SK-N-DZ (cell line): ENCODE measurements at regions not wholly inside any gene's neighbourhood (a gene's known extent, or its start where the extent isn't known, plus 50 kb on each side); places are given as distances from the start of the nearest gene placed in this dataset.
"Not testable (repeated sequence)": the region's sequence is repeated elsewhere in the genome, so short reads cannot be mapped to it uniquely, and the experiment has no call there.

Experiments used
- DNase-seq: peaks from one replicate; pipeline ENCODE4 v3.0.0-alpha.2; 2015; ENCODE audit warnings: low spot score

- no peak for DNase-seq
Measured at GRCh38 chr5:66413931-66414330, 182.3 kb upstream of the MAST4 start.

- DNase-seq, result no peak
Measured at GRCh38 chr5:66415208-66415607, 181.0 kb upstream of the MAST4 start.

GRCh38 chr5:66416698-66417097 lies 179.5 kb upstream of the MAST4 start:
- DNase-seq, result no peak

GRCh38 chr5:66417781-66418180 lies 178.4 kb upstream of the MAST4 start:
- peak; percentile 77 for DNase-seq

- DNase-seq, result no peak
Measured at GRCh38 chr5:66423484-66423883, 172.7 kb upstream of the MAST4 start.

- no peak for DNase-seq
Measured at GRCh38 chr5:66425842-66426241, 170.4 kb upstream of the MAST4 start.

- no peak for DNase-seq
Measured at GRCh38 chr5:66426259-66427138, 169.7 kb upstream of the MAST4 start.

GRCh38 chr5:66427139-66427442 lies 169.1 kb upstream of the MAST4 start:
- DNase-seq, result no peak

GRCh38 chr5:66436721-66437120 lies 159.5 kb upstream of the MAST4 start:
- DNase-seq, result peak; percentile 20

- DNase-seq, result no peak
Measured at GRCh38 chr5:66438087-66438486, 158.1 kb upstream of the MAST4 start.

- no peak for DNase-seq
Measured at GRCh38 chr5:66438696-66439095, 157.5 kb upstream of the MAST4 start.

- DNase-seq, result no peak
Measured at GRCh38 chr5:66440202-66440680, 156.0 kb upstream of the MAST4 start.

GRCh38 chr5:66441351-66441750 lies 154.8 kb upstream of the MAST4 start:
- DNase-seq, result no peak

- DNase-seq, result peak; percentile 10
Measured at GRCh38 chr5:66442951-66443445, 153.2 kb upstream of the MAST4 start.

GRCh38 chr5:66443462-66444130 lies 152.6 kb upstream of the MAST4 start:
- no peak for DNase-seq

- DNase-seq, result not testable (repeated sequence)
Measured at GRCh38 chr5:66448070-66448469, 148.1 kb upstream of the MAST4 start.

- DNase-seq, result no peak
Measured at GRCh38 chr5:66450237-66450636, 146.0 kb upstream of the MAST4 start.

GRCh38 chr5:66450988-66451387 lies 145.2 kb upstream of the MAST4 start:
- DNase-seq, result no peak

GRCh38 chr5:66452109-66452508 lies 144.1 kb upstream of the MAST4 start:
- no peak for DNase-seq

GRCh38 chr5:66454186-66455078 lies 141.8 kb upstream of the MAST4 start:
- no peak for DNase-seq

- DNase-seq, result no peak
Measured at GRCh38 chr5:66459728-66460127, 136.5 kb upstream of the MAST4 start.

GRCh38 chr5:66467564-66467963 lies 128.6 kb upstream of the MAST4 start:
- DNase-seq, result no peak
